Spleen (tissue), 7 donors: ENCODE measurements at regions not wholly inside any gene's neighbourhood (a gene's known extent, or its start where the extent isn't known, plus 50 kb on each side); places are given as distances from the start of the nearest gene placed in this dataset.

Experiments
- CTCF ChIP-seq, 11 experiments: fragments of 200-600 bp in 7 of 11; fragments of 450-650 bp in 4 of 11; sonication (generic) in 4 of 11; IDR thresholded peaks in 8 of 11; conservative IDR thresholded peaks in 3 of 11; 1 replicate in 7 of 11; 2 replicates in 4 of 11; pipeline versions ENCODE4 v1.4.0 to v1.8.0; 2016 to 2021; ENCODE audit warnings: antibody characterized with exemption in 11 of 11, inconsistent platforms in 4 of 11, mild to moderate bottlenecking in 1 of 11
- POLR2A ChIP-seq, 3 donors: fragments of 450-650 bp; IDR thresholded peaks; one replicate each; pipeline ENCODE4 v1.5.1; 2017; ENCODE audit warnings: antibody characterized with exemption in 3 of 3, mild to moderate bottlenecking in 1 of 3
- POLR2AphosphoS5 ChIP-seq, 3 donors: sonication (generic); formaldehyde crosslinking; IDR thresholded peaks; one replicate each; pipeline ENCODE4 v1.5.1; 2017; ENCODE audit warnings: antibody characterized with exemption in 3 of 3
- donor health status: DM: no; HTN: no; CAD: no; lungs with moderate emphysema.
- donor health status: DM: no; HTN: no; CAD: no.
- donor health status: DM: no; HTN: no; CAD: no.

GRCh38 chr7:91398341-91398740 is 134.1 kb downstream of the FZD1 start:
- TF ChIP-seq POLR2A (IDR thresholded peaks at IDR 0.05) (no peak), CTCF (IDR thresholded peaks at IDR 0.05 in 8 of 11, conservative IDR thresholded peaks at IDR 0.05 in 3 of 11) (no peak), POLR2AphosphoS5 (IDR thresholded peaks at IDR 0.05) (no peak)
